GM12801 (cell line): ENCODE measurements at regions not wholly inside any gene's neighbourhood (a gene's known extent, or its start where the extent isn't known, plus 50 kb on each side); places are given as distances from the start of the nearest gene placed in this dataset.

Source experiments
- CTCF ChIP-seq: IDR thresholded peaks from one replicate; pipeline ENCODE4 v1.5.1; 2011; ENCODE audit warnings: control low read depth; ENCODE audit not compliant: insufficient read length; ENCODE audit errors: extremely low read depth

DNA sequence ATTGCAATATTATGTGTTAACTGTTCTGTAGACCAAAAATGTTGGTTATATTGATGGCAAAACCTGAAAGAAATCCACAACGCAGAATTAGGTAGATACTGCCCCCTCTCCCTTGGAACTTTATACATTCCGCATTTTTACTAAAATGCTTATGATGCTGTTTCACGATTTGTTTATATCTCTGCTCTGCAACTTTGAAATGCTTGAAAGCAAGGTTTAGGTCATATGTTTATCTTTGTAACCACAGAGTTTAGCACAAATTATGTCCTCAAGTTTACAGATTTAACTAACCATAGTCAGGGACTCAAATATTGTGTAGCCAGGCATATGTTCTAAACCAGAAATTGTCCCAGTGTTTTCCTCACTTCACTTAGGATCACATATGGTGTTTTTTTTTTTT is 66.1 kb upstream of the H2AZ1 start:
- no peak for TF ChIP-seq CTCF

GRCh38 chr4:100014616-100015015 is 64.5 kb upstream of the H2AZ1 start:
- no peak for TF ChIP-seq CTCF

DNA sequence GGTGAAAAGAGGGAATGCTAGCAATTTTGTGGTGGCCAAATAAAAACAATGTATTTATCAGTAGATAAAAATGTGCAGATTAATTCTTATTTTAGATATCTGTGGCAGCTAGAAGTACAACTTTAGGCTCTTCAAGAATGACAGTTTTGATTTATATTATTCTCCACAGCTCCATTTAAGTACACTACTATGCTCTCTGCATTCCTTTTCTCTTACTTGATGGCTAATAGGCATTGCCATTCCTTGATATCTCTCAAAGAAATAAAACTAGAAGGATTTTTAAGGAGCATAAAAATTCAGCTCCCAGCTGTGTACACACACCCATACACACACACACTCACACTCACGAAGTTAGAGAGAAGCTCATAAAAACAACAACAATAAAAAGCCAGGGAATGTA is 59.4 kb upstream of the H2AZ1 start:
- TF ChIP-seq CTCF, result no peak

DNA sequence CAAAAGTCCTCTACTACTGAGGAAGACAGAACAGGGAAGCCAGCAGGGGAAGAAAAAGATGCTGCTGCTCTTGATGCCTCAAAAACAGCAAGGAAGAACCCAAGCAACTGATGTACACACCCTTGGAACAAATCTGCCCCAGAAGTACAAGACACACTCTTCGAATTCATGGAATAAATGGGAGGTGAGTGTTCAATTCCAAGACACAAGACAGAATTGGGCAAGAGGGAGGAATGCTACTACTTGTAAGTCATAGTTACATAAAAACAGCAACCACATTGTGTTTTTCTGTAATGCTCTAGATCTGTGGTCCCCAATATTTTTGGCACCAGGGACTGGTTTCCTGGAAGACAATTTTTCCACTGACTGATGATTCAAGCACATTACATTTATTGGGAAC is 58.0 kb upstream of the H2AZ1 start:
- TF ChIP-seq CTCF, result no peak
